Panc1 (cell line): ENCODE measurements at regions not wholly inside any gene's neighbourhood (a gene's known extent, or its start where the extent isn't known, plus 50 kb on each side); places are given as distances from the start of the nearest gene placed in this dataset.

Experiments
- ATAC-seq: fragments of 200-7000 bp; cut with Tn5 transposase; 2 replicates; pipeline ENCODE4 v1.9.1; 2020; ENCODE audit warnings: mild to moderate bottlenecking, moderate library complexity
- BruUV-seq: library from RNA; stranded (reverse); fragments of 400-500 nt; replicated peaks from 2 replicates; lab custom pipeline; 2021; lab: Mats Ljungman, UMichigan
- CTCF ChIA-PET: fragments of 300-600 bp; sonication (Branson Sonifier 250); formaldehyde crosslinking; loops from one replicate; lab custom pipeline; 2022; ENCODE audit warnings: antibody characterized with exemption; lab: Charles Lee
- POLR2A ChIA-PET: fragments of 300-600 bp; sonication (Branson Sonifier 250); formaldehyde crosslinking; loops from one replicate; lab custom pipeline; 2022; ENCODE audit warnings: antibody characterized with exemption; lab: Charles Lee
- DNase-seq: peaks from one replicate; pipeline ENCODE4 v3.0.0-alpha.2; 2010; ENCODE audit warnings: low read depth, low spot score
- H3K27ac ChIP-seq: 2 replicates; pipeline ENCODE4 v1.5.1; 2011; ENCODE audit warnings: mild to moderate bottlenecking, low read length, inconsistent platforms
- H3K27me3 ChIP-seq: fragments of 200-500 bp; sonication (Bioruptor generic); 2 replicates; pipeline ENCODE4 v1.6.0; 2014; ENCODE audit warnings: low read length, inconsistent platforms; ENCODE audit not compliant: control insufficient read depth, insufficient read depth
- H3K36me3 ChIP-seq: fragments of 200-500 bp; sonication (Bioruptor generic); 2 replicates; pipeline ENCODE4 v1.5.1; 2014; ENCODE audit warnings: inconsistent platforms, mild to moderate bottlenecking, low read length, moderate library complexity; ENCODE audit not compliant: control insufficient read depth, insufficient read depth
- H3K4me1 ChIP-seq: 2 replicates; pipeline ENCODE4 v1.5.1; 2011; ENCODE audit warnings: inconsistent platforms, mild to moderate bottlenecking, low read length, moderate library complexity; ENCODE audit not compliant: control insufficient read depth, insufficient read depth
- H3K4me3 ChIP-seq, 2 experiments: 2 replicates each; pipeline ENCODE4 v1.5.1; 2011 to 2012; ENCODE audit warnings: low read depth in 2 of 2, low read length in 2 of 2, mild to moderate bottlenecking in 2 of 2, inconsistent platforms in 1 of 2, moderate library complexity in 1 of 2
- H3K9me3 ChIP-seq: fragments of 200-500 bp; sonication (Bioruptor generic); 2 replicates; pipeline ENCODE4 v1.5.1; 2014; ENCODE audit warnings: low read depth, mild to moderate bottlenecking, inconsistent platforms, low read length, moderate library complexity; ENCODE audit not compliant: control insufficient read depth, insufficient read depth
- CTCF ChIP-seq: fragments of 450-650 bp; IDR thresholded peaks from 2 replicates; pipeline ENCODE4 v1.5.1; 2017; ENCODE audit warnings: mild to moderate bottlenecking
- POLR2AphosphoS5 ChIP-seq: IDR thresholded peaks from 2 replicates; pipeline ENCODE4 v1.6.1; 2012; ENCODE audit warnings: mild to moderate bottlenecking, low read depth, low read length, moderate library complexity
- REST ChIP-seq, 2 experiments: IDR thresholded peaks; 2 replicates each; pipeline ENCODE4 v1.6.1; 2011 to 2012; ENCODE audit warnings: low read depth in 2 of 2, control low read depth in 1 of 2, low read length in 1 of 2, mild to moderate bottlenecking in 1 of 2, moderate library complexity in 1 of 2; ENCODE audit not compliant: insufficient read depth in 1 of 2
- SIN3A ChIP-seq: IDR thresholded peaks from 2 replicates; pipeline ENCODE4 v1.6.1; 2012; ENCODE audit warnings: low read depth, mild to moderate bottlenecking, low read length, moderate library complexity, borderline replicate concordance; ENCODE audit not compliant: insufficient read depth
- TCF7L2 ChIP-seq: IDR thresholded peaks from 2 replicates; pipeline ENCODE4 v1.6.1; 2011; ENCODE audit warnings: mild to moderate bottlenecking, low read depth, low read length, inconsistent platforms
- in situ Hi-C: cut with HindIII; loops from 2 replicates; pipeline ENCODE4 v1.10.0; 2016; ENCODE audit warnings: low sequenced_read_pairs, low pct_unique_long_range_greater_than_20kb
- intact Hi-C: fragments of 100-400 bp; cut with micrococcal nuclease; formaldehyde crosslinking; loops from one replicate; pipeline ENCODE4 v1.10.0; 2022; ENCODE audit not compliant: unreplicated experiment

GRCh38 chr11:98137437-98137836 is 883.3 kb upstream of the CNTN5 start:
- Histone ChIP-seq H3K4me3 (no peak overlapping the region), H3K27me3 (no peaks in the 10 kb centered on the region), H3K9me3 (peaks cover 4% of the 10 kb centered on the region; the same call in 1 of the 2 replicates), H3K27ac (no peak overlapping the region), H3K36me3 (no peaks in the 10 kb centered on the region), H3K4me1 (no peaks in the 10 kb centered on the region)
- intact Hi-C loops (no loop called here), in situ Hi-C loops (no loop called here)
- TF ChIP-seq CTCF (no peak), TCF7L2 (no peak), POLR2AphosphoS5 (no peak), REST (IDR thresholded peaks at IDR 0.05; ENCODE audit: insufficient read depth in 1 of 2, low read depth in 2 of 2, low read length in 1 of 2) (no peak), SIN3A (no peak)
- ChIA-PET POLR2A (no interaction called here), CTCF (no interaction called here)
- no peak for DNase-seq
- no peak for ATAC-seq
- BruUV-seq: no TSS peak

- H3K4me1 ChIP-seq: no peaks in the 10 kb centered on the region
- H3K9me3 ChIP-seq: peaks cover 6% of the 10 kb centered on the region
- POLR2A ChIA-PET: no interaction called here
- intact Hi-C loops (no loop called here), in situ Hi-C loops (no loop called here)
- DNase-seq (no peak), ATAC-seq (no peak)
- no peak overlapping the region for H3K27ac ChIP-seq
- no TSS peak for BruUV-seq
- no peaks in the 10 kb centered on the region for H3K36me3 ChIP-seq
- CTCF ChIA-PET: no interaction called here
- no peaks in the 10 kb centered on the region for H3K27me3 ChIP-seq
- no peak for TF ChIP-seq CTCF
- TF ChIP-seq SIN3A: no peak
- TF ChIP-seq POLR2AphosphoS5: no peak
- TF ChIP-seq TCF7L2: no peak
- no peak for TF ChIP-seq REST (IDR thresholded peaks at IDR 0.05; ENCODE audit: insufficient read depth in 1 of 2, low read depth in 2 of 2, low read length in 1 of 2)
- H3K4me3 ChIP-seq: no peak overlapping the region
Measured at GRCh38 chr11:98143661-98144060, 877.1 kb upstream of the CNTN5 start.
